K562 (cell line): ENCODE measurements at regions not wholly inside any gene's neighbourhood (a gene's known extent, or its start where the extent isn't known, plus 50 kb on each side); places are given as distances from the start of the nearest gene placed in this dataset.

Source experiments
- ATAC-seq: fragments of 200-7000 bp; cut with Tn5 transposase; 3 replicates; pipeline ENCODE4 v1.9.1; 2020; ENCODE audit warnings: moderate library complexity
- BruUV-seq: library from RNA; stranded (reverse); fragments of 400-500 nt; replicated peaks from 2 replicates; lab custom pipeline; 2021; lab: Mats Ljungman, UMichigan
- CTCF ChIA-PET: fragments of 300-600 bp; formaldehyde crosslinking; extraction: SDS; loops from one replicate; lab custom pipeline; 2021; ENCODE audit warnings: low intra/inter-chr PET ratio; lab: Yijun Ruan, JAX
- POLR2A ChIA-PET: fragments of 300-600, 350-650 bp; sonication (Branson Sonifier 250); formaldehyde crosslinking; extraction: SDS; loops from one replicate; lab custom pipeline; 2021; ENCODE audit warnings: antibody characterized with exemption, inconsistent platforms; lab: Yijun Ruan, JAX
- DNase-seq, 4 experiments: peaks; one replicate each; pipeline versions ENCODE4 v3.0.0 to v3.0.0-alpha.2; 2011 to 2018; ENCODE audit warnings: low spot score in 3 of 4, mixed read lengths in 3 of 4; ENCODE audit errors: extremely low read depth in 1 of 4
- FAIRE-seq: peaks from 2 replicates; lab custom pipeline; 2011; peaks lifted over from hg19 to GRCh38; lab: Jason Lieb, UNC
- H2AFZ ChIP-seq: 2 replicates; pipeline ENCODE4 v1.6.0; 2011; ENCODE audit warnings: low read depth, low read length, control low read depth, inconsistent platforms
- H3K27ac ChIP-seq: fragments of 200-600 bp; 3 replicates; pipeline ENCODE4 v1.8.0; 2011; ENCODE audit warnings: low read depth, mild to moderate bottlenecking, control low read depth, inconsistent platforms, low read length, moderate library complexity, mixed read lengths; ENCODE audit errors: extremely low read depth
- H3K27me3 ChIP-seq, 2 experiments: fragments of 300-600 bp in 1 of 2; 2 replicates in 1 of 2; 3 replicates in 1 of 2; pipeline versions ENCODE4 v1.6.0 to v1.8.0; 2011; ENCODE audit warnings: inconsistent platforms in 2 of 2, low read length in 2 of 2, mild to moderate bottlenecking in 1 of 2, mixed read lengths in 1 of 2, moderate library complexity in 1 of 2; ENCODE audit not compliant: control insufficient read depth in 2 of 2, insufficient read depth in 2 of 2
- H3K36me3 ChIP-seq: fragments of 300-600 bp; 3 replicates; pipeline ENCODE4 v1.8.0; 2011; ENCODE audit warnings: mild to moderate bottlenecking, low read length, inconsistent platforms; ENCODE audit not compliant: control insufficient read depth, insufficient read depth
- H3K4me1 ChIP-seq, 2 experiments: fragments of 200-600 bp in 1 of 2; replicated peaks in 1 of 2; 2 replicates in 1 of 2; 3 replicates in 1 of 2; pipeline versions ENCODE4 v1.5.1 to v1.8.0; 2011; ENCODE audit warnings: inconsistent platforms in 2 of 2, low read length in 2 of 2, mild to moderate bottlenecking in 1 of 2, mixed read lengths in 1 of 2, moderate library complexity in 1 of 2; ENCODE audit not compliant: control insufficient read depth in 2 of 2, insufficient read depth in 2 of 2
- H3K4me2 ChIP-seq: 2 replicates; pipeline ENCODE4 v1.6.1; 2011; ENCODE audit warnings: low read length, control low read depth, inconsistent platforms, mixed read lengths; ENCODE audit not compliant: insufficient read depth
- H3K4me3 ChIP-seq: fragments of 200-600 bp; sonication (generic), shearing (Covaris generic); 2 replicates; pipeline ENCODE4 v1.5.1; 2016; ENCODE audit warnings: control low read depth, inconsistent platforms
- H3K79me2 ChIP-seq: fragments of 200-600 bp; 3 replicates; pipeline ENCODE4 v1.8.0; 2011; ENCODE audit warnings: low read length, inconsistent platforms; ENCODE audit not compliant: control insufficient read depth, insufficient read depth
- H3K9ac ChIP-seq, 2 experiments: 2 replicates each; pipeline versions ENCODE4 v1.6.0 to v1.6.1; 2011; ENCODE audit warnings: low read depth in 2 of 2, low read length in 2 of 2, control low read depth in 1 of 2, inconsistent platforms in 1 of 2, mild to moderate bottlenecking in 1 of 2, mixed read lengths in 1 of 2; ENCODE audit not compliant: insufficient read depth in 1 of 2
- H3K9me1 ChIP-seq: one replicate; pipeline ENCODE4 v1.6.0; 2011; ENCODE audit warnings: inconsistent platforms, mild to moderate bottlenecking, low read length, moderate library complexity; ENCODE audit not compliant: control insufficient read depth, insufficient read depth
- H3K9me3 ChIP-seq: replicated peaks from 2 replicates; pipeline ENCODE4 v1.5.1; 2011; ENCODE audit warnings: low read depth, low read length, inconsistent platforms; ENCODE audit not compliant: control insufficient read depth, insufficient read depth
- H4K20me1 ChIP-seq: replicated peaks from 2 replicates; pipeline ENCODE4 v1.6.1; 2011; ENCODE audit warnings: low read length, inconsistent platforms, mixed read lengths; ENCODE audit not compliant: control insufficient read depth, insufficient read depth
- ARID4B ChIP-seq: sonication (generic); formaldehyde crosslinking; IDR thresholded peaks from 2 replicates; pipeline ENCODE4 v1.8.0; 2022; ENCODE audit warnings: mild to moderate bottlenecking, missing genetic modification reagents
- BDP1 ChIP-seq: IDR thresholded peaks from 3 replicates; pipeline ENCODE4 v1.6.1; 2011; ENCODE audit not compliant: insufficient read length, insufficient read depth
- CBFA2T3 ChIP-seq: fragments of 450-650 bp; IDR thresholded peaks from 2 replicates; pipeline ENCODE4 v1.6.1; 2017
- KAT2B ChIP-seq: IDR thresholded peaks from one replicate; pipeline ENCODE4 v1.6.1; 2012; ENCODE audit warnings: low read depth, mild to moderate bottlenecking, control low read depth, inconsistent platforms, low read length, moderate library complexity
- KAT8 ChIP-seq: fragments of 450-650 bp; IDR thresholded peaks from 2 replicates; pipeline ENCODE4 v1.6.1; 2016; ENCODE audit warnings: low read depth, mild to moderate bottlenecking
- RB1 ChIP-seq: fragments of 450-650 bp; IDR thresholded peaks from 2 replicates; pipeline ENCODE4 v1.6.1; 2017; ENCODE audit warnings: low read depth, mild to moderate bottlenecking
- RBM15 ChIP-seq: fragments of 200-400 bp; formaldehyde crosslinking; IDR thresholded peaks from 2 replicates; pipeline ENCODE4 v1.6.1; 2018; ENCODE audit warnings: mild to moderate bottlenecking, low read length, moderate library complexity; ENCODE audit not compliant: insufficient read depth
- RBM39 ChIP-seq: fragments of 200-400 bp; formaldehyde crosslinking; optimal IDR thresholded peaks from 2 replicates; pipeline ENCODE3; 2018; ENCODE audit warnings: low read depth, low read length
- SREBF1 ChIP-seq: fragments of 150-350 bp; IDR thresholded peaks from 2 replicates; pipeline ENCODE4 v1.6.1; 2014; ENCODE audit warnings: antibody characterized with exemption, low read depth, low read length, borderline replicate concordance
- SRSF7 ChIP-seq: fragments of 200-400 bp; formaldehyde crosslinking; optimal IDR thresholded peaks from 2 replicates; pipeline ENCODE3; 2017; ENCODE audit warnings: mild to moderate bottlenecking, low read depth, low read length
- ZNF184 ChIP-seq: sonication (generic); formaldehyde crosslinking; IDR thresholded peaks from 2 replicates; pipeline ENCODE4 v1.5.0; 2020; ENCODE audit warnings: missing genetic modification reagents
- ZNF77 ChIP-seq: fragments of 250-450 bp; sonication (Bioruptor Pico); IDR thresholded peaks from 2 replicates; pipeline ENCODE4 v1.5.0; 2020
- WGBS: fragments of 100-300 bp; shearing (Covaris generic); methylation state at CpG from one replicate; pipeline ENCODE4 v1.1.6; 2016; ENCODE audit warnings: low coverage, mixed read lengths; ENCODE audit not compliant: insufficient coverage; ENCODE audit errors: missing lambda C conversion rate; 5-methylcytosine and 5-hydroxymethylcytosine counted together
- in situ Hi-C: fragments of 300-500 bp; cut with MboI; formaldehyde crosslinking; loops from 4 replicates; pipeline ENCODE4 v1.15.0; 2018; ENCODE audit warnings: inconsistent platforms, mixed read lengths
- intact Hi-C: fragments of 100-400 bp; cut with micrococcal nuclease; formaldehyde crosslinking; loops from 2 replicates; pipeline ENCODE4 v1.14.2; 2022
- TF ChIP-seq, protein P1 (sequence below): fragments of 450-650 bp; formaldehyde crosslinking; conservative IDR thresholded peaks from 2 replicates; pipeline ENCODE4 v1.4.0; 2022; ENCODE audit warnings: mild to moderate bottlenecking, missing genetic modification characterization
- TF ChIP-seq, protein P2 (sequence below): sonication (generic); formaldehyde crosslinking; IDR thresholded peaks from 2 replicates; pipeline ENCODE4 v1.5.0; 2020; ENCODE audit warnings: missing genetic modification reagents

DNA sequence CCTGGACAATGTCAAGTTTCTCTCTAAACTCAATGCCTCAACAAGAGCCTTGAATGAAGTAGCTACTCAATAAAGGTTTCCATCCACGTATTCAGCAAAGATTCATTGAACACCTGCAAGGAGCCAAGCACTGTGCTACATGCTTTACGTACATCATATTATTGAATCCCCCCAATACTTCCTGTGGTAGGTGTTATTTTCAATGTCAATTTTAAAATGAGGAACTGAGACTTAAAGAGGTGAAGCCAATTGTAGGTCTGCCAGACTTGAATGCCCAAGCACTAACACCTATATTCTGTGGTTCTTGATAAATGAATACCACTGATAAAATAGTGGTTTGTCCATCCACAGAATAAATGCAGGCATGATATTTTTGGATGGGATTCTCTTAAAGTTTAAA lies 162.3 kb downstream of the DRD1 start:
- WGBS: 0% methylated on average over 2 of the region's 2 CpGs
- no peaks in the 10 kb centered on the region for H3K79me2 ChIP-seq
- POLR2A ChIA-PET: interaction anchor here (1.0 kb wide), 1 partner anchor 10 kb away, joined by 3 read pairs; no protein-coding TSS in a partner anchor
- no peaks in the 10 kb centered on the region for H3K9me3 ChIP-seq
- H3K27ac ChIP-seq: no peak overlapping the region
- DNase-seq (no peak), FAIRE-seq (no peak), ATAC-seq (no peak)
- no peaks in the 10 kb centered on the region for H3K9me1 ChIP-seq
- no TSS peak for BruUV-seq
- no peaks in the 10 kb centered on the region for H4K20me1 ChIP-seq
- H3K27me3 ChIP-seq: no peaks in the 10 kb centered on the region
- TF ChIP-seq SREBF1 (no peak), ARID4B (CRISPR knock-in tag) (no peak), CBFA2T3 (no peak), KAT2B (no peak), RB1 (no peak), KAT8 (no peak), ZNF77 (CRISPR knock-in tag) (no peak), RBM39 (no peak), RBM15 (no peak), BDP1 (no peak), SRSF7 (no peak), ZNF184 (CRISPR knock-in tag) (no peak)
- TF ChIP-seq, protein P1, sequence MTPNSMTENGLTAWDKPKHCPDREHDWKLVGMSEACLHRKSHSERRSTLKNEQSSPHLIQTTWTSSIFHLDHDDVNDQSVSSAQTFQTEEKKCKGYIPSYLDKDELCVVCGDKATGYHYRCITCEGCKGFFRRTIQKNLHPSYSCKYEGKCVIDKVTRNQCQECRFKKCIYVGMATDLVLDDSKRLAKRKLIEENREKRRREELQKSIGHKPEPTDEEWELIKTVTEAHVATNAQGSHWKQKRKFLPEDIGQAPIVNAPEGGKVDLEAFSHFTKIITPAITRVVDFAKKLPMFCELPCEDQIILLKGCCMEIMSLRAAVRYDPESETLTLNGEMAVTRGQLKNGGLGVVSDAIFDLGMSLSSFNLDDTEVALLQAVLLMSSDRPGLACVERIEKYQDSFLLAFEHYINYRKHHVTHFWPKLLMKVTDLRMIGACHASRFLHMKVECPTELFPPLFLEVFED (CRISPR knock-in tag): no peak
- TF ChIP-seq, protein P2, sequence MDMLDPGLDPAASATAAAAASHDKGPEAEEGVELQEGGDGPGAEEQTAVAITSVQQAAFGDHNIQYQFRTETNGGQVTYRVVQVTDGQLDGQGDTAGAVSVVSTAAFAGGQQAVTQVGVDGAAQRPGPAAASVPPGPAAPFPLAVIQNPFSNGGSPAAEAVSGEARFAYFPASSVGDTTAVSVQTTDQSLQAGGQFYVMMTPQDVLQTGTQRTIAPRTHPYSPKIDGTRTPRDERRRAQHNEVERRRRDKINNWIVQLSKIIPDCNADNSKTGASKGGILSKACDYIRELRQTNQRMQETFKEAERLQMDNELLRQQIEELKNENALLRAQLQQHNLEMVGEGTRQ (CRISPR knock-in tag): no peak
- no peaks in the 10 kb centered on the region for H3K36me3 ChIP-seq
- no peak overlapping the region for H3K4me2 ChIP-seq
- H2AFZ ChIP-seq: no peak overlapping the region
- no peak overlapping the region for H3K9ac ChIP-seq
- no peak overlapping the region for H3K4me3 ChIP-seq
- in situ Hi-C loops: no loop called here
- H3K4me1 ChIP-seq: no peaks in the 10 kb centered on the region
- intact Hi-C loops: no loop called here
- CTCF ChIA-PET: no interaction called here
